Posterior vena cava (tissue), 2 donors: ENCODE measurements at regions not wholly inside any gene's neighbourhood (a gene's known extent, or its start where the extent isn't known, plus 50 kb on each side); places are given as distances from the start of the nearest gene placed in this dataset.

Source experiments
- DNase-seq: peaks from one replicate; pipeline ENCODE4 v3.0.0-alpha.2; 2020; ENCODE audit warnings: low spot score
- intact Hi-C, 2 donors: fragments of 100-400 bp; cut with DNase I; formaldehyde crosslinking; loops; one replicate each; pipeline versions ENCODE4 v1.14.1 to v1.14.2; 2022 to 2023
- microRNA-seq, 2 donors: library from miRNA; unstranded; fragments of <30 nt; microRNA quantifications; one replicate each; pipeline ENCODE4 v1.2.0, GENCODE V29; 2020 to 2021; ENCODE audit warnings: borderline microRNAs expressed in 2 of 2
- donor health status: DM: yes; HTN: yes; CAD: no.
- donor health status: DM: yes; HTN: yes; CAD: no.

GRCh38 chr4:127578491-127578890 is 54.3 kb upstream of the INTU start:
- DNase-seq, result no peak
- intact Hi-C loops, result no loop called here

GRCh38 chr4:127578967-127579366 is 53.8 kb upstream of the INTU start:
- no peak for DNase-seq
- intact Hi-C loops, result no loop called here

- no peak for DNase-seq
- intact Hi-C loops, result no loop called here
Measured at GRCh38 chr4:127579821-127580220, 52.9 kb upstream of the INTU start.

- no peak for DNase-seq
- intact Hi-C loops, result no loop called here
Measured at GRCh38 chr4:127580300-127580699, 52.5 kb upstream of the INTU start.

GRCh38 chr4:127580891-127581290 is 51.9 kb upstream of the INTU start:
- no peak for DNase-seq
- intact Hi-C loops, result no loop called here

Small RNAs in the stretch of these regions (microRNA-seq; reads per million reads assigned to microRNA genes)
- gene MIR2054, result 0 reads per million in 2 donors
